ENCODE measurements at regions not wholly inside any gene's neighbourhood (a gene's known extent, or its start where the extent isn't known, plus 50 kb on each side); places are given as distances from the start of the nearest gene placed in this dataset.
"Not testable (repeated sequence)": the region's sequence is repeated elsewhere in the genome, so short reads cannot be mapped to it uniquely, and the experiment has no call there.

DNA sequence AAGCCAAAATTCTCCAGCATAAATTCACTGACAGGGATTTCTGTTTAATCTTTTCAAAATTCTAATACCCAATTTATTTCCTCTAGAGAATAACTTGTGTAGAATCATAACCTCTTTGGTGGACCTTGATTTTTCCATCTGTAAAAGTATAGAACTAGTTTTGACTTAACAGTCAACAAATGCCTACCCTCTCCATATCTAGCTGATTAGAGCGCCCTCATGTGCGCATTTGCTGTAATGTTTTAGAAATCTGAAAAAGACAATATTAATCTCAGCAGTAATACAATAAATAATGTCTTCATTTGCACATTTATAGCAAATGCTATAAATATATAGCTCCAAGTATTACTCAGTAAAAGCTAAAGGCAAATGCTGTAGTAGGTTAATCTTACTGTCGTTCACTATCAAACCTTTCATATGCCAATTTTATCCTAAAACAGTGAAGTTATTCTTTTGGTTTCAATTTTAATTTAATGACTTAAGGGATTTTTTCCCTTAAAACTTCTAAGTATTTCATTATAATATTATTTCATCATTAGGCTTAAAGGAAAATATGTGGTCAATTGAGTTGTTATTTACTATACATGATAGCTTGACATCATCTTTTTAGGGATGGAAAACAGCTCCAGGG is 153.6 kb upstream of the EFCAB3 start:
- not testable (repeated sequence) for H3K4me3 Mint-ChIP-seq, H3K4me1 Mint-ChIP-seq, H3K9me3 Mint-ChIP-seq, H3K36me3 Mint-ChIP-seq, H3K27me3 Mint-ChIP-seq, H3K27ac Mint-ChIP-seq

DNA sequence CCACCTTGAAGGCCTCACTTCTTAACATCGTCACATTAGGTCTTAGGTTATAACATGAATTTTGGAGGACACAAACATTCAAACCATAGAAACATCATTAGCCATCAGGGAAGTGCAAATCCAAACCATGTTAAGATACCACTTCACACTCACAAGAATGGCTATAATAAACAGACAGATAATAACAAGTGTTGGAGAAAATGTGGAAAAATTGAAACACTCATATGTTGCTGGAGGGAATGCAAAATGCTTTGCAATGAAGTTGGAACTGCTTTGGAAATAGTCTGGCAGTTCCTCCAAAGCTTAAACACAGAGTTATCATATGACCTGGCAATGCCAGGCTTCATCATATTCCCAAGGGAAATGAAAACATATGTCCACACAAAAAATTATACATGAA is 156.8 kb upstream of the EFCAB3 start:
- H3K4me3 Mint-ChIP-seq, H3K36me3 Mint-ChIP-seq, H3K27me3 Mint-ChIP-seq, H3K9me3 Mint-ChIP-seq, H3K4me1 Mint-ChIP-seq, H3K27ac Mint-ChIP-seq: not testable (repeated sequence)

DNA sequence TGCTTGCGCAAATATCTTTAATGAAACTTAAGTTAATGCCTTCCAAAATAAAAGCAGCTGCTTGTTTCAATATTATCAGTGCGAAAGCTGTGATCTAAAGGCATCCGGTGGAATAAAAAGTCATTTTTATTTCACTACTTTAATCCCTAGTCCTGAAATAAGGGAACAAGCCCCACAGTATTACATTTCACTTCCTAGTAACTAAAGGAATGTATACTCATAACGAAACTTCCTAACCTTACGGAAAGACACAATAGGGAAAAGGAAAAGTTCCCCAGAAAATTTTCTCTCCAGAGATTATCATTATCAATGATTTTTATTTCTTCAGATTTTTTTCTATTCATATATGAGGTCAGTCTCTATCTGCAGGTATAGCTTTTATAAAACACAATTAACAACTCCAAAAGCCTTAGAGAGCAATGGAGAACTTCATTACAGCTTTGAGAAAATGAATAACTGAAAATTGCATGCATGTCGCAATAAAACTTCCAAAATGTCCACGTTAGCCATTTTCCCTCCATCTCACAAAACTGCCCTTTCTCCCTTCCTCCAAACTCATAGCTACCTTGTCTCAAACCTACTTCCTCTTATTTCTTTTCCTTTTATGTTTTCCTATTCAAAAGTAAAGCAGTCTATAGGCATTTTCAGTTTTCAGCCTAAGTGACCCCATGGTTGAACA is 154.3 kb upstream of the MED13 start:
- H3K27ac Mint-ChIP-seq = no peak overlapping the region
- peaks cover 3% of the 10 kb centered on the region for H3K36me3 Mint-ChIP-seq
- H3K27me3 Mint-ChIP-seq = peaks cover 8% of the 10 kb centered on the region
- H3K9me3 Mint-ChIP-seq = peaks cover 4 to 7% (median 5%) of the 10 kb centered on the region in 3 donors
- no peak overlapping the region for H3K4me3 Mint-ChIP-seq
- H3K4me1 Mint-ChIP-seq = no peaks in the 10 kb centered on the region

DNA sequence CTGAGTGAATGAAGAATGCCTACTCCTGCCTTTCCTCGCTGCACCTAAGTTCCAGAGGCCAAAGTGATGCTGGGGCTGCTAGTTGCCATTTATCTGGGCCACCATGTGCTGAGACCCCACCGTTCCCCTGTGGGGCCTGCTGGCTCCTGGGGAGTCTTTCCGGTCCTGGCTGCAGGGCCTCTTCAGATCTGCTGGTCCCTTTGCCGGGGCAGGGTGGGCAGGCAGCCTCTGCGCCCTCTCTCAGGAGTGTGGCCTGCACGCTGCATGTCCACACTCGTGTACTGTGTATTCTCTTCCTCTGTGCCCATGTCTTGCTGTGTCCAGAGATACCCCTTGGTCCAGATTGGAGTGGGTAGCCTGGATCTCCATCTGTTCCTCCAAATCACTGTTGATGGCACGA is 151.8 kb upstream of the MED13 start:
- Mint-ChIP-seq H3K4me1 (no peaks in the 10 kb centered on the region), H3K27ac (no peak overlapping the region), H3K36me3 (no peaks in the 10 kb centered on the region), H3K27me3 (peaks cover 19% of the 10 kb centered on the region), H3K9me3 (peaks cover 4 to 7% (median 6%) of the 10 kb centered on the region in 3 donors), H3K4me3 (no peak overlapping the region)

DNA sequence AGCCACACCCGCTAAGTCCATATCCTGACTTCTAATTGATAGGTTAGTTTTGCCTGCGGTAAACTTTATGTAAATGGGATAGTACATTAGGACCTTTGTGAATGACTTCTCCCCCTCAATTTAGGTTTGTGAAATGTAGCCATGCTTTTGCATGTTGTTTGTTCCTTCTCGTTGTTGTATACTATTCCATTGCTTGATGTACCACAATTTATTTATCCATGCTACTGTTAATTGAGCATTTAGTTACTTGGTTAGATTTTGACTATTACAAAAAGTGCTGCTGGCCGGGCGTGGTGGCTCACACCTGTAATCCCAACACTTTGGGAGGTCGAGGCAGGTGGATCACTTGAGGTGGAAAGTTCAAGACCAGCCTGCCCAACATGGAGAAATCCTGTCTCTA is 150.8 kb upstream of the MED13 start:
- H3K36me3 Mint-ChIP-seq, H3K9me3 Mint-ChIP-seq, H3K27ac Mint-ChIP-seq, H3K4me1 Mint-ChIP-seq, H3K4me3 Mint-ChIP-seq: not testable (repeated sequence)
- H3K27me3 Mint-ChIP-seq = peaks cover 20% of the 10 kb centered on the region

DNA sequence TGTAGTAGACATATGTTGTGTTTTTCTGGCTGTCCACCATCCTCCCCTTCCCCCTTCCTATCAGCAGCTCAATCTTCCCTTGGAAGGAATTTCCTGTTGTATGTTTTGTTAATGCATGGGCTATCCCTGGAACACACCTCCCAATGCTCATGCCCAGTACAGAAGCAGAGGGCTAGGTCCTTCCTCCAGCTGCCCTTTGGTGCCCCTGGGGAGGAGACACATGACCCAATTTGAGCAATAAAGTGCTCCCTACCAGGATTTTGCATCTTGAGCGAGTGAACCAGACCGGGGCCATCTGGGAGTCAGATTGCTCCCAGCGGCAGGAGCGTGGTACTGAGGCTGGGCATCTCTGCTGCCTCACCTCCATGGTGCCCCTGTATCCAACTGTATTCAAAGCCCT is 141.5 kb upstream of the MED13 start:
- peaks cover 7% of the 10 kb centered on the region for H3K27me3 Mint-ChIP-seq
- H3K36me3 Mint-ChIP-seq = no peaks in the 10 kb centered on the region
- H3K4me1 Mint-ChIP-seq = no peaks in the 10 kb centered on the region
- no peak overlapping the region for H3K4me3 Mint-ChIP-seq
- H3K27ac Mint-ChIP-seq = no peak overlapping the region
- peaks cover 4 to 5% (median 4%) of the 10 kb centered on the region in 3 donors for H3K9me3 Mint-ChIP-seq

DNA sequence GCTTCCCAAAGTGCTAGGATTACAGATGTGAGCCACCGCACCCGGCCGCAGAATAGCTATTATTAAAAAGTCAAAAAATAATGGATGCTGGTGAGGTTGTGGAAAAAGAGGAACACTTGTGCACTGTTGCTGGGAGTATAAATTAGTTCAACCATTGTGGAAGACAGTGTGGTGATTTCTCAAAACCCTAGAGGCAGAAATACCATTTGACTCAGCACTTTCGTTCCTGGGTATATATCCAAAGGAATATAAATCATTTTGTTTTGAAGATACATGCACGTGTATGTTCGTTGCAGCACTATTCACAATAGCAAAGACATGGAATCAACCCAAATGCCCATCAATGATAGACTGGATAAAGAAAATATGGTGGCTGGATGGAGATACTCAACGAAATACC is 132.1 kb upstream of the MED13 start:
- H3K27me3 Mint-ChIP-seq, H3K27ac Mint-ChIP-seq, H3K36me3 Mint-ChIP-seq, H3K4me1 Mint-ChIP-seq, H3K9me3 Mint-ChIP-seq, H3K4me3 Mint-ChIP-seq: not testable (repeated sequence)

DNA sequence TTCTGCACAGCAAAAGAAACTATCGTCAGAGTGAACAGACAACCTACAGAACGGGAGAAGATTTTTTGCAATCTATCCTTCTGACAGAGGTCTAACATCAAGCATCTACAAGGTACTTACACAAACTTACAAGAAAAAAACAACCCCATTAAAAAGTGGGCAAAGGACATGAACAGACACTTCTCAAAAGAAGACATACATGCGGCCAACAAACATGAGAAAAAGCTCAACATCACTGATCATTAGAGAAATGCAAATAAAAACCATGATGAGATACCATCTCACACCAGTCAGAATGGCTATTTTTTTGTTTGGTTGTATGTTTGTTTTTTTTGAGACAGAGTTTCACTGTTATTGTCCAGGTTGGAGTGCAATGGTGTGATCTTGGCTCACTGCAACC is 131.5 kb upstream of the MED13 start:
- not testable (repeated sequence) for H3K9me3 Mint-ChIP-seq, H3K27me3 Mint-ChIP-seq, H3K36me3 Mint-ChIP-seq, H3K4me3 Mint-ChIP-seq, H3K27ac Mint-ChIP-seq, H3K4me1 Mint-ChIP-seq

DNA sequence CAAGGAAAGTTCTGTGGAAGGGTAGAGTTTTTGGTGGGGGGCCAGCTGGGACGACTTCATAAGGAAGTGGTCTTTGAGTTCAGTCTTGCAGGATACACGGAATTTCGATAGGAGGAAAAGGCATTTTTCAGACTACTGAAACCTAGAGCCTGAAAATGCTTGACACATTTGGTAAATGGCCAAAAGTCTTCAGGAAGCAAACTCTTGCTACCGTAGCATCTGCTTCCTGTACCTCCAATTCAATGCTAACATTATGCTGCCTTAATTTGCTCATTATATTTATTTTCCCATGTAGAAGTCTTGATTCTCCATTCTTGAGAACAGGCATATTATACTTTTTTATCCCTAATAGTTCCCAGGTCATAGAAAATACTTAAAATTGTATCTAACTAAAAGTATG is 129.3 kb upstream of the MED13 start:
- peaks cover 0 to 3% (median 3%) of the 10 kb centered on the region in 3 donors for H3K9me3 Mint-ChIP-seq
- no peaks in the 10 kb centered on the region for H3K27me3 Mint-ChIP-seq
- H3K27ac Mint-ChIP-seq = no peak overlapping the region
- no peaks in the 10 kb centered on the region for H3K4me1 Mint-ChIP-seq
- H3K4me3 Mint-ChIP-seq = no peak overlapping the region
- no peaks in the 10 kb centered on the region for H3K36me3 Mint-ChIP-seq

DNA sequence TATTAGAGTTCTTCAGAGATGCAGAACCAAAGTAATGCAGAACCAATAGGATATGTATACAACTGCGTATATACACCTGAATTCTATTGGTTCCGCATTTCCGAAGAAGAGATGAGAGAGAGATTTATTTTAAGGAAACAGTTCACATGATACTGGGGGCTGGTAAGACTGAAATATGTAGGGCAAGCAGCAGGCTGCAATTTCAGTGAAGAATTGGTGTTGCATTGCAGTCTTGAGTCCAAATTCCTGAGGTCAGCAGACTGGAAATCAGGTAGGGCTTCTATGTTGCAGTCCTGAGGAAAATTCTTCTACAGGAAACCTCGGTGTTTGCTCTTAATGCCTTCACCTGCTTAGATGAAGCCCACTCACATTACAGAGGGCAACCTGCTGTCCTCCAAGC is 128.2 kb upstream of the MED13 start:
- Mint-ChIP-seq H3K36me3 (no peaks in the 10 kb centered on the region), H3K9me3 (peaks cover 0 to 3% (median 3%) of the 10 kb centered on the region in 3 donors), H3K27ac (no peak overlapping the region), H3K4me1 (no peaks in the 10 kb centered on the region), H3K27me3 (no peaks in the 10 kb centered on the region), H3K4me3 (no peak overlapping the region)

DNA sequence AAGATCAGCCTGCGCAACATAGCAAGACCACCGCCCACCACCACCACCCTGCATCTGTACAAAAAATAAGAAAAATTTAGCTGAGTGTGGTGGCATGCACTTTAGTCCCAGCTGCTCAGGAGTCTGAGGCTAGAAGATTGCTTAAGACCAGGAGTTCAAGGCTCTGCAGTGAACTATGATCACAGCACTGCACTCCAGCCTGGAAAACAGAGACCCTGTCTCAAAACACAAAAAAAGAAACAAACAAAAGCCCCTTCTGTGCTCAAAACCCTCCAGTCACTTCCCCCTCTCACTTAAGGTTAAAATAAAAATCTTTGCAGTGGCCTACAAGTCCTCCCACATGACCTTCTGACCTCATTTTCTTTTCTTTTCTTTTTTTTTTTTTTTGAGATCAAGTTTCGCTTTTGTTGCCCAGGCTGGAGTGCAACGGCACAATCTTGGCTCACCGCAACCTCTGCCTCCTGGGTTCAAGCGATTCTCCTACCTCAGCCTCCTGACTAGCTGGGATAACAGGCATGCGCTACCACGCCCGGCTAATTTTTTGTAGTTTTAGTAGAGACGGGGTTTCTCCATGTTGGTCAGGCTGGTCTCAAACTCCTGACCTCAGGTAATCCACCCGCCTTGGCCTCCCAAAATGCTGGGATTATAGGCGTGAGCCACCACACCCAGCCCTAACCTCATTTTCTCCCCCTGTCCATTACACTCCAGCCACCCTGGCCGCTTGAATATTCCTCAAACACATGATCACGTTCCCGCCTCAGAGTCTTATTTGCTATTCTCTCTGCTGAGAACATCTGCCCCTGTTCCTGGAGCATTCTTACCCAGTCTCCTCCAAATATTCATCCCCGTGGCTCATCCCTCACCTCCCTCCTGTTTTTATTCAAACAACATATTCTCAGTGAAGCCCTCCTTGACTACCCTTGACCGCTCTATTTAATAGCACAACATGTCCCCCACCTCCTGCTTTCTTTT is 126.6 kb upstream of the MED13 start:
- peaks cover 3% of the 10 kb centered on the region for H3K27me3 Mint-ChIP-seq
- H3K27ac Mint-ChIP-seq = peak overlapping the region in 1 of 3 donors; percentile 27
- no peak overlapping the region for H3K4me3 Mint-ChIP-seq
- H3K9me3 Mint-ChIP-seq = peaks cover 0 to 3% (median 3%) of the 10 kb centered on the region in 3 donors
- H3K4me1 Mint-ChIP-seq = no peaks in the 10 kb centered on the region
- no peaks in the 10 kb centered on the region for H3K36me3 Mint-ChIP-seq

DNA sequence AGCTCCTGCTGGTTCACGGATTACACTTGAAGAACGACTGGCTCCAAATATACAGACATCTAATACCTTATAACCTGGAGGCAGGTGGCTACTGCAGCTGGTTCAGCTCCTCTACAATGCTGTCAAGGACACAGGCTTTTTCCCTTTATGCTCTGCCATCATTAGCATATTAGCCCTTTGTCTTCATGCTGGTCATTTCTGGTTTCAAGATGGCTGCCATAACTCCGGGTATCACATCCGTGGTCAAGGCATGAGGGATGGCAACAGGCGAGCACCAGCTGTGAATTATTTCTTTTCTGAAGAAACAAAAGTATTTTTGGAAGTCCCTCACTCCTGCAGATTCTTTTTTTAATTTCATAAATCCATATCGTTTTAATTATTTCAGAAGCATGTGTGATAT is 124.3 kb upstream of the MED13 start:
- Mint-ChIP-seq H3K9me3 (peaks cover 0 to 2% (median 2%) of the 10 kb centered on the region in 3 donors), H3K27ac (no peak overlapping the region), H3K36me3 (no peaks in the 10 kb centered on the region), H3K27me3 (peaks cover 5% of the 10 kb centered on the region), H3K4me1 (no peaks in the 10 kb centered on the region), H3K4me3 (no peak overlapping the region)

DNA sequence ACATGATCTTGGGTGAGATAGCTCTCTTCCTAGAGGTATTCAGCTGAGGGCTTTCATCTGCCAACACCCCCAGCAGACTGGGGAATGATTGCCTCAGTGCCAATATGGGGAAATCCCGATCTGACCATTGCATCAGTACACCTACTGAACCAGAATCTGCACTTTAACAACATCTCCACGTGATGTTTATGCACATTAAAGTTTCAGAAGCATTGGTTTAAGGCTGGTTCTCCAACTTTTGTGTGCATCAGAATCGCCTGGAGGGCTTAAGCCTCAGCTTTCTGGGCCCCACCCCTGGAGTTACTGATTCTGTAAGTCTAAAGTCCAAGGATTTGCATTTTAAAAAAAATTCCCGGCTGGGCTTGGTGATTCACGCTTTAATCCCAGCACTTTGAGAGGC is 123.6 kb upstream of the MED13 start:
- no peak overlapping the region for H3K27ac Mint-ChIP-seq

DNA sequence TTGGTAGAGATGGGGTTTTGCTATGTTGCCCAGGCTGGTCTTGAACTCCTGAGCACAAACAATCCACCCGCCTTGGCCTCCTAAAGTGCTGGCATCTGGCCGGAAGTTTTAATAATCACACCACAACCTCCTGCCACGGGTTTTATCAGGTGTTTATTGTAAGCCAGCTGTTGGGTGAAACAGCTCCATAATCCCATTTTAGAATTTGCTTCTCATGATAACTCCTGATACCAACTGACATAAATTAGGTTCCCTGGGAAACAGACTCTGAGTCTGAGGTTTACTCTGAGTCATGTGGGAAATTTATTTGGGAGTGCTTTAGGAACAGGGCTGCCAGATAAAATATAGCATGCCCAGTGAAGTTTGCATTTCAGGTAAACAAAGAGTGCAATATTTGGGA is 122.6 kb upstream of the MED13 start:
- Mint-ChIP-seq H3K36me3 (no peaks in the 10 kb centered on the region), H3K4me3 (no peak overlapping the region), H3K9me3 (peaks cover 0 to 2% (median 0%) of the 10 kb centered on the region in 3 donors), H3K27ac (no peak overlapping the region), H3K4me1 (no peaks in the 10 kb centered on the region), H3K27me3 (peaks cover 5% of the 10 kb centered on the region)

More for the DNA sequence above, 123.6 kb upstream of the MED13 start:
- H3K9me3 Mint-ChIP-seq = peaks cover 0 to 2% (median 0%) of the 10 kb centered on the region in 3 donors
- peaks cover 5% of the 10 kb centered on the region for H3K27me3 Mint-ChIP-seq
- no peaks in the 10 kb centered on the region for H3K36me3 Mint-ChIP-seq
- no peaks in the 10 kb centered on the region for H3K4me1 Mint-ChIP-seq
- no peak overlapping the region for H3K4me3 Mint-ChIP-seq

DNA sequence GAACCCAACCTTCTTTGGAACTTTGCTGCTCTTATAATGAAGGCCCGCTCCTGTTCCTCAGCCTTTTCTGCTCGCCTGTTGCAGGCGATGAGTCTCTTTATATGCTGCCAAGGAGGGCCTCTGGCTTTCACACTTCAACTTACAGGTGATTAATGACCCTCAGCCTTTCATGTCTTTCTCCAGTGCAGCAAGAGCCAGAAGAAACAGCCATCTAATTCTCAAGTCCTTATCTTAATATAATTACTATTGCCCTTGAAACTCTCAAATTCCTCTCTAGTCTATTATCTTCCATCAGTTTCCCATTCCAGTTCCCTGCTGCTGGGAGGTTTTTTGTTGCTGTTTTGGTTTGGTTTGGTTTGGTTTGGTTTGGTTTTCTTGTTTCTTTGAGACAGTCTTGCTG is 121.8 kb upstream of the MED13 start:
- no peaks in the 10 kb centered on the region for H3K4me1 Mint-ChIP-seq
- peaks cover 5% of the 10 kb centered on the region for H3K27me3 Mint-ChIP-seq
- no peak overlapping the region for H3K27ac Mint-ChIP-seq

More for the DNA sequence above, 121.8 kb upstream of the MED13 start:
- H3K4me3 Mint-ChIP-seq = no peak overlapping the region
- H3K36me3 Mint-ChIP-seq = no peaks in the 10 kb centered on the region
- peaks cover 0 to 4% (median 2%) of the 10 kb centered on the region in 3 donors for H3K9me3 Mint-ChIP-seq
